IMR-90 (cell line): ENCODE measurements at regions not wholly inside any gene's neighbourhood (a gene's known extent, or its start where the extent isn't known, plus 50 kb on each side); places are given as distances from the start of the nearest gene placed in this dataset.

Source experiments
- MAFK ChIP-seq: IDR thresholded peaks from 2 replicates; pipeline ENCODE4 v1.6.1; 2012; ENCODE audit warnings: low read depth, low read length, improper control_type of control experiment
- POLR2A ChIP-seq: IDR thresholded peaks from 2 replicates; pipeline ENCODE4 v1.6.1; 2012; ENCODE audit warnings: mild to moderate bottlenecking, low read depth, low read length
- TF ChIP-seq, protein P1 (sequence below): conservative IDR thresholded peaks from 2 replicates; pipeline ENCODE4 v1.5.1; 2012; ENCODE audit warnings: mild to moderate bottlenecking, low read depth, low read length, improper control_type of control experiment

DNA sequence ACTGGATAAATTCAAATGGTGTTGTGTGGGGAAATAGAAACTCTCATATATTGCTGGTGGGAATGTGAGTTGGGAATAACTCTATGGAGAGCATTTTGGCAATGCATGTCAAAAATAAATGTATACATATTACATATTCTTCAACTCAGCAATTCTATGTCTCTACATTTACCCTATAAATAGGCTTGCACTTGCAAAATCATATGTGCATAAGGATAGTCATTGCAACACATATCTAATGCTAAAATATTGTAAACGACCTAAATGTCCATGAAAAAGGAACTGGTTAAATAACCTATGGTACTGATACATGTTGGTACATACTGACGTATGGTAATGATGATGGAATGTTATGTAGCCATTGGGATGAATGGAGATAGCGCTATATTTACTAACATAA lies 94.5 kb upstream of the CHD1 start:
- TF ChIP-seq MAFK (no peak), POLR2A (no peak)
- TF ChIP-seq, protein P1, sequence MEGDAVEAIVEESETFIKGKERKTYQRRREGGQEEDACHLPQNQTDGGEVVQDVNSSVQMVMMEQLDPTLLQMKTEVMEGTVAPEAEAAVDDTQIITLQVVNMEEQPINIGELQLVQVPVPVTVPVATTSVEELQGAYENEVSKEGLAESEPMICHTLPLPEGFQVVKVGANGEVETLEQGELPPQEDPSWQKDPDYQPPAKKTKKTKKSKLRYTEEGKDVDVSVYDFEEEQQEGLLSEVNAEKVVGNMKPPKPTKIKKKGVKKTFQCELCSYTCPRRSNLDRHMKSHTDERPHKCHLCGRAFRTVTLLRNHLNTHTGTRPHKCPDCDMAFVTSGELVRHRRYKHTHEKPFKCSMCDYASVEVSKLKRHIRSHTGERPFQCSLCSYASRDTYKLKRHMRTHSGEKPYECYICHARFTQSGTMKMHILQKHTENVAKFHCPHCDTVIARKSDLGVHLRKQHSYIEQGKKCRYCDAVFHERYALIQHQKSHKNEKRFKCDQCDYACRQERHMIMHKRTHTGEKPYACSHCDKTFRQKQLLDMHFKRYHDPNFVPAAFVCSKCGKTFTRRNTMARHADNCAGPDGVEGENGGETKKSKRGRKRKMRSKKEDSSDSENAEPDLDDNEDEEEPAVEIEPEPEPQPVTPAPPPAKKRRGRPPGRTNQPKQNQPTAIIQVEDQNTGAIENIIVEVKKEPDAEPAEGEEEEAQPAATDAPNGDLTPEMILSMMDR = no peak
